SH-SY5Y (cell line): ENCODE measurements at regions not wholly inside any gene's neighbourhood (a gene's known extent, or its start where the extent isn't known, plus 50 kb on each side); places are given as distances from the start of the nearest gene placed in this dataset.

ENCODE experiments used
- GATA2 ChIP-seq: IDR thresholded peaks from 2 replicates; pipeline ENCODE4 v1.6.1; 2011; ENCODE audit warnings: mild to moderate bottlenecking, low read depth, low read length
- GATA3 ChIP-seq: IDR thresholded peaks from 2 replicates; pipeline ENCODE4 v1.6.1; 2011; ENCODE audit warnings: low read depth, mild to moderate bottlenecking, low read length, moderate library complexity

GRCh38 chr4:128517096-128517738 is 229.6 kb upstream of the PGRMC2 start:
- TF ChIP-seq GATA2, result no peak
- no peak for TF ChIP-seq GATA3
